ENCODE measurements at regions not wholly inside any gene's neighbourhood (a gene's known extent, or its start where the extent isn't known, plus 50 kb on each side); places are given as distances from the start of the nearest gene placed in this dataset.
A peak's percentile ranks its signal among the peaks of the same experiment; 100 is the strongest.

DNA sequence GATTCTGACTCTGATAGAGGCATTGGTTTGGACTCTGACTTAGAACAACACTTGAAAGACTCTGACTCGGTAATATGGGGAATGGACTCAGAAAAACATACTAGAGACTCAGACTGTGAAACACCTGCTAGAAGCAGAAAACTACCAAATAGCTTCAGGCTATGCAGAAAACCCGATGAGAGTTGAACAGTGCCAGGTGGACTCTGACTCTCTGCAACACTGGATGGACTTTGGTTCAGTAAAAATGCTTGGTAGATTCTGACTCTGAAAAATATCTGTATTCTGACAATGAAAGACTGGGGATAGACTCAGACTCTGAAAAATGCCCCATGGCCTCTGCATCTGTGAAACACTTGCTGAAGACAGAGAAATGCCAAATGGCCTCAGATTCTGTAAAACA lies 215.1 kb upstream of the HDX start:
- no peak for DNase-seq (ENCODE audit: low spot score)
- POLR2A ChIA-PET: no interaction called here
- Mint-ChIP-seq H3K9me3 (no peaks in the 10 kb centered on the region), H3K27me3 (ENCODE audit: low read depth) (no peaks in the 10 kb centered on the region), H3K36me3 (no peaks in the 10 kb centered on the region), H3K4me1 (peaks cover 4% of the 10 kb centered on the region; the same call in 1 of the 2 replicates), H3K27ac (no peak overlapping the region), H3K4me3 (no peak overlapping the region)
- TF ChIP-seq CBFB (CRISPR knock-in tag; IDR thresholded peaks at IDR 0.05; ENCODE audit: low read depth) (no peak), HMGA2 (CRISPR knock-in tag; IDR thresholded peaks at IDR 0.05) (no peak), ZNF138 (CRISPR knock-in tag; conservative IDR thresholded peaks at IDR 0.05) (no peak), NR3C1 (CRISPR knock-in tag; conservative IDR thresholded peaks at IDR 0.05; ENCODE audit: low read depth) (no peak)
- TF ChIP-seq, protein P1, sequence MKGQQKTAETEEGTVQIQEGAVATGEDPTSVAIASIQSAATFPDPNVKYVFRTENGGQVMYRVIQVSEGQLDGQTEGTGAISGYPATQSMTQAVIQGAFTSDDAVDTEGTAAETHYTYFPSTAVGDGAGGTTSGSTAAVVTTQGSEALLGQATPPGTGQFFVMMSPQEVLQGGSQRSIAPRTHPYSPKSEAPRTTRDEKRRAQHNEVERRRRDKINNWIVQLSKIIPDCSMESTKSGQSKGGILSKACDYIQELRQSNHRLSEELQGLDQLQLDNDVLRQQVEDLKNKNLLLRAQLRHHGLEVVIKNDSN (CRISPR knock-in tag; IDR thresholded peaks at IDR 0.05): no peak
- CTCF ChIA-PET: interaction anchor here (1.0 kb wide), 1 partner anchor 12 kb away, joined by 3 read pairs; no protein-coding TSS in a partner anchor
- ATAC-seq: no peak

DNA sequence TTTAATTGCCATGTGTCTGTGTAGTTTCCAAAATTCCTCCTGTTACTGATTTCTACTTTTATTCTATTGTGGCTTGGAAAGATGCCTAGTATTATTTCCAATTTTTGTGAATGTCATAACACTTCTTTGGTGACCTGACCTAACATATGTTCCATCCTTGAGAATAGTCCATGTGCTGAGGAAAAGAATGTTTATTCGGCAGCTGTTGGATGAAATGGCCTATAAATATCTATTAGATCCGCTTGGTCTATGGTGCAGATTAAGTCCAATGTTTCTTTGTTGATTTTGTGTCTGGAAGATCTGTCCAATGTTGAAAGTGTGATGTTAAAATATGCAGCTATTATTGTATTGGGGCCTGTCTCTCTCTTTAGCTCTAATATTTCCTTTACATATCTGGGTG lies 219.2 kb upstream of the HDX start:
- no peaks in the 10 kb centered on the region for H3K9me3 Mint-ChIP-seq
- H3K27me3 Mint-ChIP-seq (ENCODE audit: low read depth): no peaks in the 10 kb centered on the region
- TF ChIP-seq, protein P2, sequence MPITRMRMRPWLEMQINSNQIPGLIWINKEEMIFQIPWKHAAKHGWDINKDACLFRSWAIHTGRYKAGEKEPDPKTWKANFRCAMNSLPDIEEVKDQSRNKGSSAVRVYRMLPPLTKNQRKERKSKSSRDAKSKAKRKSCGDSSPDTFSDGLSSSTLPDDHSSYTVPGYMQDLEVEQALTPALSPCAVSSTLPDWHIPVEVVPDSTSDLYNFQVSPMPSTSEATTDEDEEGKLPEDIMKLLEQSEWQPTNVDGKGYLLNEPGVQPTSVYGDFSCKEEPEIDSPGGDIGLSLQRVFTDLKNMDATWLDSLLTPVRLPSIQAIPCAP (CRISPR knock-in tag; IDR thresholded peaks at IDR 0.05): no peak
- TF ChIP-seq, protein P3, sequence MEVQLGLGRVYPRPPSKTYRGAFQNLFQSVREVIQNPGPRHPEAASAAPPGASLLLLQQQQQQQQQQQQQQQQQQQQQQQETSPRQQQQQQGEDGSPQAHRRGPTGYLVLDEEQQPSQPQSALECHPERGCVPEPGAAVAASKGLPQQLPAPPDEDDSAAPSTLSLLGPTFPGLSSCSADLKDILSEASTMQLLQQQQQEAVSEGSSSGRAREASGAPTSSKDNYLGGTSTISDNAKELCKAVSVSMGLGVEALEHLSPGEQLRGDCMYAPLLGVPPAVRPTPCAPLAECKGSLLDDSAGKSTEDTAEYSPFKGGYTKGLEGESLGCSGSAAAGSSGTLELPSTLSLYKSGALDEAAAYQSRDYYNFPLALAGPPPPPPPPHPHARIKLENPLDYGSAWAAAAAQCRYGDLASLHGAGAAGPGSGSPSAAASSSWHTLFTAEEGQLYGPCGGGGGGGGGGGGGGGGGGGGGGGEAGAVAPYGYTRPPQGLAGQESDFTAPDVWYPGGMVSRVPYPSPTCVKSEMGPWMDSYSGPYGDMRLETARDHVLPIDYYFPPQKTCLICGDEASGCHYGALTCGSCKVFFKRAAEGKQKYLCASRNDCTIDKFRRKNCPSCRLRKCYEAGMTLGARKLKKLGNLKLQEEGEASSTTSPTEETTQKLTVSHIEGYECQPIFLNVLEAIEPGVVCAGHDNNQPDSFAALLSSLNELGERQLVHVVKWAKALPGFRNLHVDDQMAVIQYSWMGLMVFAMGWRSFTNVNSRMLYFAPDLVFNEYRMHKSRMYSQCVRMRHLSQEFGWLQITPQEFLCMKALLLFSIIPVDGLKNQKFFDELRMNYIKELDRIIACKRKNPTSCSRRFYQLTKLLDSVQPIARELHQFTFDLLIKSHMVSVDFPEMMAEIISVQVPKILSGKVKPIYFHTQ (CRISPR knock-in tag; IDR thresholded peaks at IDR 0.05): no peak
- TF ChIP-seq ATF1 (CRISPR knock-in tag; IDR thresholded peaks at IDR 0.05): no peak
- no peak for TF ChIP-seq ZNF138 (CRISPR knock-in tag; conservative IDR thresholded peaks at IDR 0.05)
- TF ChIP-seq MYBL2 (CRISPR knock-in tag; IDR thresholded peaks at IDR 0.05): no peak
- no peak for TF ChIP-seq NR3C1 (CRISPR knock-in tag; conservative IDR thresholded peaks at IDR 0.05; ENCODE audit: low read depth)
- no peak for TF ChIP-seq ATF6 (CRISPR knock-in tag; IDR thresholded peaks at IDR 0.05)
- TF ChIP-seq ZBTB21 (CRISPR knock-in tag; IDR thresholded peaks at IDR 0.05; ENCODE audit: borderline replicate concordance): no peak
- no peak for TF ChIP-seq ETV6 (CRISPR knock-in tag; IDR thresholded peaks at IDR 0.05)
- TF ChIP-seq SP1 (CRISPR knock-in tag; conservative IDR thresholded peaks at IDR 0.05): no peak
- TF ChIP-seq, protein P4, sequence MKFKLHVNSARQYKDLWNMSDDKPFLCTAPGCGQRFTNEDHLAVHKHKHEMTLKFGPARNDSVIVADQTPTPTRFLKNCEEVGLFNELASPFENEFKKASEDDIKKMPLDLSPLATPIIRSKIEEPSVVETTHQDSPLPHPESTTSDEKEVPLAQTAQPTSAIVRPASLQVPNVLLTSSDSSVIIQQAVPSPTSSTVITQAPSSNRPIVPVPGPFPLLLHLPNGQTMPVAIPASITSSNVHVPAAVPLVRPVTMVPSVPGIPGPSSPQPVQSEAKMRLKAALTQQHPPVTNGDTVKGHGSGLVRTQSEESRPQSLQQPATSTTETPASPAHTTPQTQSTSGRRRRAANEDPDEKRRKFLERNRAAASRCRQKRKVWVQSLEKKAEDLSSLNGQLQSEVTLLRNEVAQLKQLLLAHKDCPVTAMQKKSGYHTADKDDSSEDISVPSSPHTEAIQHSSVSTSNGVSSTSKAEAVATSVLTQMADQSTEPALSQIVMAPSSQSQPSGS (CRISPR knock-in tag; IDR thresholded peaks at IDR 0.05; ENCODE audit: borderline replicate concordance, low read depth): no peak
- no peak overlapping the region for H3K4me3 Mint-ChIP-seq
- peaks cover 5% of the 10 kb centered on the region for H3K4me1 Mint-ChIP-seq
- no peaks in the 10 kb centered on the region for H3K36me3 Mint-ChIP-seq
- ATAC-seq (no peak), DNase-seq (ENCODE audit: low spot score) (no peak)
- CTCF ChIA-PET: no interaction called here
- POLR2A ChIA-PET: no interaction called here
- H3K27ac Mint-ChIP-seq: no peak overlapping the region

- Mint-ChIP-seq H3K36me3 (no peaks in the 10 kb centered on the region), H3K9me3 (no peaks in the 10 kb centered on the region), H3K27ac (no peak overlapping the region), H3K27me3 (ENCODE audit: low read depth) (no peaks in the 10 kb centered on the region), H3K4me3 (no peak overlapping the region), H3K4me1 (peaks cover 5% of the 10 kb centered on the region)
- ChIA-PET CTCF (no interaction called here), POLR2A (no interaction called here)
- ATAC-seq (peak; percentile 50), DNase-seq (ENCODE audit: low spot score) (no peak)
- TF ChIP-seq, protein P4 (CRISPR knock-in tag; IDR thresholded peaks at IDR 0.05; ENCODE audit: borderline replicate concordance, low read depth): no peak
- TF ChIP-seq EMX1 (CRISPR knock-in tag; IDR thresholded peaks at IDR 0.05) (no peak), SOX15 (CRISPR knock-in tag; IDR thresholded peaks at IDR 0.05) (no peak)
Measured at GRCh38 chrX:84724576-84724975, 222.3 kb upstream of the HDX start.
